ENCODE measurements at regions not wholly inside any gene's neighbourhood (a gene's known extent, or its start where the extent isn't known, plus 50 kb on each side); places are given as distances from the start of the nearest gene placed in this dataset.
A peak's percentile ranks its signal among the peaks of the same experiment; 100 is the strongest.

DNA sequence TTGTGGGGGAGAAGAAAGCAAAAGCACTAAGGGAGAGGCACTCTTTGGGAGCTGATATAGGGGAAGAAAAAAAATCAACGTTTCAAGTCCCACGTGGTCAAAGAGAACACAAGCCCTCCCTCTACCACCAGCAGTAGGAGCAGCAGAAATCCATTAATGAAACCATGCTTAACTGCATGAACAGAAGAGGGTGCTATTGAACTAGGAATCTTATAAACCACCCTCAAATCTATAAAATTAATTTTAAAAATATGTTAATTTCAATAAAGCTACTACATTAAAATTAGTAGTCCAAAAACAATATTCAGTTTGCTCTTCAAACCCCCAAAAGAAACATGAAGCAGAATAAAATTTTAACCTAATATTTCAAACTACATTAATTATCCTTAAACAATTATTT is 147.8 kb downstream of the TMEM18 start:
- H3K4me1 Mint-ChIP-seq, result peaks cover 2% of the 10 kb centered on the region
- peaks cover 9% of the 10 kb centered on the region for H3F3A ChIP-seq (ENCODE audit: low read depth)
- no peaks in the 10 kb centered on the region for H3K27me3 Mint-ChIP-seq (ENCODE audit: insufficient read depth, low read depth)
- H3K36me3 Mint-ChIP-seq, result no peaks in the 10 kb centered on the region
- no peak overlapping the region for H3K4me3 ChIP-seq
- no peak overlapping the region for H3K27ac ChIP-seq
- H4K20me1 ChIP-seq (ENCODE audit: low read depth), result no peaks in the 10 kb centered on the region
- H3K4me1 ChIP-seq, result peaks cover 7% of the 10 kb centered on the region
- peaks cover 6% of the 10 kb centered on the region for H3K27me3 ChIP-seq
- no peak overlapping the region for H3K9ac ChIP-seq
- peak; percentile 73 for DNase-seq (ENCODE audit: low spot score)
- peaks cover 22% of the 10 kb centered on the region for H3K9me3 Mint-ChIP-seq
- no peaks in the 10 kb centered on the region for H3K79me2 ChIP-seq (ENCODE audit: low read depth)
- no peaks in the 10 kb centered on the region for H3K36me3 ChIP-seq
- H3K9me3 ChIP-seq (ENCODE audit: low read depth), result no peaks in the 10 kb centered on the region
- H2AFZ ChIP-seq (replicated peaks), result peak overlapping the region; percentile 2
- H3K4me3 Mint-ChIP-seq, result no peak overlapping the region
- TF ChIP-seq, protein P1, sequence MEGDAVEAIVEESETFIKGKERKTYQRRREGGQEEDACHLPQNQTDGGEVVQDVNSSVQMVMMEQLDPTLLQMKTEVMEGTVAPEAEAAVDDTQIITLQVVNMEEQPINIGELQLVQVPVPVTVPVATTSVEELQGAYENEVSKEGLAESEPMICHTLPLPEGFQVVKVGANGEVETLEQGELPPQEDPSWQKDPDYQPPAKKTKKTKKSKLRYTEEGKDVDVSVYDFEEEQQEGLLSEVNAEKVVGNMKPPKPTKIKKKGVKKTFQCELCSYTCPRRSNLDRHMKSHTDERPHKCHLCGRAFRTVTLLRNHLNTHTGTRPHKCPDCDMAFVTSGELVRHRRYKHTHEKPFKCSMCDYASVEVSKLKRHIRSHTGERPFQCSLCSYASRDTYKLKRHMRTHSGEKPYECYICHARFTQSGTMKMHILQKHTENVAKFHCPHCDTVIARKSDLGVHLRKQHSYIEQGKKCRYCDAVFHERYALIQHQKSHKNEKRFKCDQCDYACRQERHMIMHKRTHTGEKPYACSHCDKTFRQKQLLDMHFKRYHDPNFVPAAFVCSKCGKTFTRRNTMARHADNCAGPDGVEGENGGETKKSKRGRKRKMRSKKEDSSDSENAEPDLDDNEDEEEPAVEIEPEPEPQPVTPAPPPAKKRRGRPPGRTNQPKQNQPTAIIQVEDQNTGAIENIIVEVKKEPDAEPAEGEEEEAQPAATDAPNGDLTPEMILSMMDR (IDR thresholded peaks at IDR 0.05), result peak; percentile 63
- TF ChIP-seq EZH2 (IDR thresholded peaks at IDR 0.05) (no peak), EZH2phosphoT487 (IDR thresholded peaks at IDR 0.05) (no peak)
- no peak overlapping the region for H3K27ac Mint-ChIP-seq
- H3K4me2 ChIP-seq, result no peak overlapping the region

DNA sequence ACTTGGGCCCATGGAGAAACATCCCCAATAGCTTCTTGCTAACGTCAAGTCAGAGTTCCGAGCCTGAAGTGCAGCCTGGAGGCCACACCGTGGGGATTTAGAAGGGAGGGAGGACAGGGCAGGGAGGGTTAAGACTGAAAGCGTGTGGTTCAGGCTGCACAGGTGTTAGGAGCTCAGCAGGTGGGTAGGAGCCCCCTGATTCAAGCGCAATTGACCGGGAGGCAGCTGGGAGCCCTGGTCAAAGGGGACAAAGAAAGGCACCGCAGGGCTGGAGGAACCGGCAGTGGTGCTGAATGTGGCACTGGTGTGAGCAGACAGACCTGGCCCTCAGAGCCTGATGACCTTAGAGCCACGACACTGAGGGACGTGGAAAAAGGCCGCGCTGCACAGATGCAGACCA is 149.6 kb downstream of the TMEM18 start:
- H3K4me2 ChIP-seq, result peak overlapping the region; percentile 31
- no peak overlapping the region for H3K27ac ChIP-seq
- H3K9ac ChIP-seq, result no peak overlapping the region
- H3K4me1 ChIP-seq, result peaks cover 7% of the 10 kb centered on the region
- H3K36me3 Mint-ChIP-seq, result no peaks in the 10 kb centered on the region
- H3F3A ChIP-seq (ENCODE audit: low read depth), result peaks cover 9% of the 10 kb centered on the region
- no peak overlapping the region for H2AFZ ChIP-seq (replicated peaks)
- peaks cover 2% of the 10 kb centered on the region for H3K4me1 Mint-ChIP-seq
- DNase-seq (ENCODE audit: low spot score), result peak; percentile 56
- H3K4me3 ChIP-seq, result no peak overlapping the region
- H3K9me3 Mint-ChIP-seq, result peaks cover 19% of the 10 kb centered on the region
- H3K27me3 Mint-ChIP-seq (ENCODE audit: insufficient read depth, low read depth), result peaks cover under 1% of the 10 kb centered on the region
- H3K79me2 ChIP-seq (ENCODE audit: low read depth), result no peaks in the 10 kb centered on the region
- H3K9me3 ChIP-seq (ENCODE audit: low read depth), result no peaks in the 10 kb centered on the region
- H3K4me3 Mint-ChIP-seq, result no peak overlapping the region
- H4K20me1 ChIP-seq (ENCODE audit: low read depth), result no peaks in the 10 kb centered on the region
- TF ChIP-seq, protein P1 (IDR thresholded peaks at IDR 0.05), result no peak
- peaks cover 6% of the 10 kb centered on the region for H3K27me3 ChIP-seq
- no peaks in the 10 kb centered on the region for H3K36me3 ChIP-seq
- no peak overlapping the region for H3K27ac Mint-ChIP-seq

DNA sequence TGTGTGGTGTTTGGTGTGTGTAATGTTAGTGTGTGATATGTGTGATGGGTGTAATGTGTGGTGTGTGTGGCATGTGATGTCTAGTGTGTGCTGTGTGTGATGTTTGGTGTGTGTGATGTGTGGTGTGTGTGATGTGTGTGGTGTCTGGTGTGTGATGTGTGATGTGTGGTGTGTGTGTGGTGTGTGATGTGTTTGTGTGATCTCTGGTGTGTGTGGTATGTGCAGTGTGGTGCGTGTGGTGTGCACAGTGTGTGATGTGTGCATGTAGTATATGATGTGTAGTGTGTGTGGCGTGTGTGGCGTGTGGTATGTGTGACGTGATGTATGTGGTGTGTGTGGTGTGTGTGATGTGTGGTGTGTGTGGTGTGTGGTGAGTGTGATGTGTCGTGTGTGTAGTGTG is 150.3 kb downstream of the TMEM18 start:
- Mint-ChIP-seq H3K27ac (no peak overlapping the region), H3K4me3 (no peak overlapping the region)

More for the DNA sequence above, 150.3 kb downstream of the TMEM18 start:
- Histone ChIP-seq H3K4me1 (peaks cover 7% of the 10 kb centered on the region), H3K36me3 (no peaks in the 10 kb centered on the region), H2AFZ (replicated peaks) (no peak overlapping the region), H3K4me3 (no peak overlapping the region), H4K20me1 (ENCODE audit: low read depth) (no peaks in the 10 kb centered on the region), H3K79me2 (ENCODE audit: low read depth) (no peaks in the 10 kb centered on the region), H3K4me2 (no peak overlapping the region), H3K9me3 (ENCODE audit: low read depth) (no peaks in the 10 kb centered on the region), H3K27me3 (peaks cover 6% of the 10 kb centered on the region), H3K9ac (no peak overlapping the region), H3K27ac (no peak overlapping the region), H3F3A (ENCODE audit: low read depth) (peaks cover 9% of the 10 kb centered on the region)
- Mint-ChIP-seq H3K27me3 (ENCODE audit: insufficient read depth, low read depth) (peaks cover 2% of the 10 kb centered on the region), H3K9me3 (peaks cover 16% of the 10 kb centered on the region), H3K4me1 (peaks cover 2% of the 10 kb centered on the region), H3K36me3 (no peaks in the 10 kb centered on the region)
- no peak for TF ChIP-seq EZH2 (IDR thresholded peaks at IDR 0.05)
- TF ChIP-seq EZH2phosphoT487 (IDR thresholded peaks at IDR 0.05), result no peak
- TF ChIP-seq, protein P1 (IDR thresholded peaks at IDR 0.05), result no peak
- no peak for DNase-seq (ENCODE audit: low spot score)
